NCI-H82 (cell line): ENCODE measurements at regions not wholly inside any gene's neighbourhood (a gene's known extent, or its start where the extent isn't known, plus 50 kb on each side); places are given as distances from the start of the nearest gene placed in this dataset.
"Not testable (repeated sequence)": the region's sequence is repeated elsewhere in the genome, so short reads cannot be mapped to it uniquely, and the experiment has no call there.

Experiments
- DNase-seq: peaks from one replicate; lab custom pipeline; 2025; lab: John Stamatoyannopoulos, UW

DNA sequence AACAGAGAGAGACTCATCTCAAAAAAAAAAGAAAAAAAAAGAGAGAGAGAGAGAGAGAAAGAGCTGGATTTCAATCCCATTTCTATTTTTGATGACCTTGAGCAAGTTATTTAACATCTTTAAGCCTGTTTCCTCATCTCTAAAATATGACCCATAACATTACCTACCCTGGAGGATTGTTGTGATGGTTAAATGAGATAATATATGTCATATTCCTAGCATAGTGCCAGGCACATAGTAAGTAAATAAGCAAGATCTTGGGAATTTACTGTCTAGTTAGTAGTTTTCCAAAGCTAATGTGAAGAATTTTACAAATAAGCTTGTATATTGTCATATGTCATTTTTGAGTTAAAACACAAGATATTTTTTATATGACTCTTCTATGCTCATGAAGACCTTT is 236.5 kb downstream of the PHLDA1 start:
- no peak for DNase-seq

DNA sequence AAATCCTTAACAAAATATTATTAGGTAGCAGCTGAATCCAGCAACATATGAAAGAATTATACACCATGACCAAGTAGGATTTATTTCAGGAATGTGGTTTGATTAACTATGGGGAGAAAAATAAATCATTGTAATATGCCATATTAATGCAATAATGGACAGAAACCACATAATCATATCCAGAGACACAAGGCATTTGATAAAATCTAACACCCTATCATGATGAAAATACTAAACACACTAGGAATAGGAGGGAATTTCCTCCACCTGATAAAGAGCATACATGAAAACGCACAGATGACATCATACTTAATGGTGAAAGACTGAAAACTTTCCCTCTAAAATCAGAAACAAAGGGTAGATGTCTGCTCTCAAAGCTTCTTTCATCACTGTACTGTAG is 238.9 kb downstream of the PHLDA1 start:
- DNase-seq = no peak

DNA sequence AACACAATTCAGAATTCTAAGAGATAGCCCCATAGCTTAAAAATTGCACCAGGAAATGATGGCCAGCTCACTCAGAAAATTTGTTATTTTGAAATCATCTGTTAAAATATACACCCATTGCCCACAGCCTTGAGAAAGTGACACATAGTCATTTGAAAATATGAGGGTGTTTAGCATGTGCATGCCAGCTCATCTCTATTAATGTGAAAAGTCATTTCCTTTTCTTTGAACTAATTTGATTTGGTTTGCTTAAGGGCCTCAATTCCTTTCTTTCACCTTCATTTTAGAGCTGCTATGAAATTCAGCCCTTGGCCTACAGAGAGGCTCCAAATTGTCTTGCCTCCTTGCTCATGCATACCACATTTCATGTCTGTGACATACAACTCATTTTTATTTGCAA is 241.4 kb downstream of the PHLDA1 start:
- no peak for DNase-seq

DNA sequence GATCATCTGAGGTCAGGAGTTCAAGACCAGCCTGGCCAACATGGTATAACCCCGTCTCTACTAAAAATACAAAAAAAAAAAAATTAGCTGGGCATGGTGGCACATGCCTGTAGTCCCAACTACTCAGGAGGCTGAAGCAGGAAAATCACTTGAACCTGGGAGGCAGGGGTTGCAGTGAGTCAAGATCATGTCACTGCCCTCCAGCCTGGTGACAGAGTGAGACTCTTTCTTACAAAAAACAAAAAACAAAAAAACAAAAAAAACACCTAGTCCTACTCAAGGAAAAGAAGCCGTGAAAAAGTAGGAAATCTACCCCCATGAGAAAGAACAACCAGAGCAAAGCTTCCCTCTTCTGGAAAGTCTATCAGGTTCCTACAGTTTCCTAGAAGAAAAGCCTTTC is 244.4 kb downstream of the PHLDA1 start:
- DNase-seq = not testable (repeated sequence)

DNA sequence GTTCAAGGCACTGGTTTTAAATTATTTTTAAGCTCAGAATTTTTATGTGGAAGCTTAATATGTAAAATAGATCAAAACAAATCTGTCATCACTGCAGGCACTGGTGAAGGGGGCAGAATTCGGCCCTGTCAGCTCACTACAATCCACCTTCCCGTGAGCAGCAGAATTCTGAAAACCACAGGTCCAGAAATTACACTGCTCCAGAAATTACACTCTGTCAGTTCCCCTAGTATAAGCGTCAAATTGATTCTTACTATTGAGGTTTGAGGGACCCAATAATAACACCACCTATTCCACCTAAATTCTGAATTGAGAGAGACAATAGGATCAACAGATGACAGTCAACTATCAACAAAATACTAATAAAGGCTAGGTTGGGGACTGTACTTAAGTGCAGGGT is 245.5 kb downstream of the PHLDA1 start:
- DNase-seq = no peak

DNA sequence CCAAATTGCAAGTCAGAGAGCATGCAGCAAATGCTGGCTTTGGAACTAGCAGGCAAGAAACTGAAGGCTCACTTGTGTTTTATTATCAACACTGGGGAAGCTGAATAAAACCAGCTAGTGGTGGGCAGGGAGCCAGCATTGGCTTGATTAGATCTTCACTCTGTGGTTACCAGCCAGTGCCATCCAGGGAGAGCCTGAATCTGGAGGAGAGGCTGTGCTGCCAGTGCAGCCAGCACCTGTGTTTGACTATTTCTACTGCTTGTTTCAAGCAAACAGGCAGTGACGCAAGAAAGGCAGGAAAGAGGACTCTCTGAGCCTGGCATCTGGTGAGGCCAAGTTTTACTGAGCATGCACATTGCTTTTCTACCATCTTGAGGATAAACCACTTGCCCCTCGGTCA is 247.0 kb downstream of the PHLDA1 start:
- no peak for DNase-seq

DNA sequence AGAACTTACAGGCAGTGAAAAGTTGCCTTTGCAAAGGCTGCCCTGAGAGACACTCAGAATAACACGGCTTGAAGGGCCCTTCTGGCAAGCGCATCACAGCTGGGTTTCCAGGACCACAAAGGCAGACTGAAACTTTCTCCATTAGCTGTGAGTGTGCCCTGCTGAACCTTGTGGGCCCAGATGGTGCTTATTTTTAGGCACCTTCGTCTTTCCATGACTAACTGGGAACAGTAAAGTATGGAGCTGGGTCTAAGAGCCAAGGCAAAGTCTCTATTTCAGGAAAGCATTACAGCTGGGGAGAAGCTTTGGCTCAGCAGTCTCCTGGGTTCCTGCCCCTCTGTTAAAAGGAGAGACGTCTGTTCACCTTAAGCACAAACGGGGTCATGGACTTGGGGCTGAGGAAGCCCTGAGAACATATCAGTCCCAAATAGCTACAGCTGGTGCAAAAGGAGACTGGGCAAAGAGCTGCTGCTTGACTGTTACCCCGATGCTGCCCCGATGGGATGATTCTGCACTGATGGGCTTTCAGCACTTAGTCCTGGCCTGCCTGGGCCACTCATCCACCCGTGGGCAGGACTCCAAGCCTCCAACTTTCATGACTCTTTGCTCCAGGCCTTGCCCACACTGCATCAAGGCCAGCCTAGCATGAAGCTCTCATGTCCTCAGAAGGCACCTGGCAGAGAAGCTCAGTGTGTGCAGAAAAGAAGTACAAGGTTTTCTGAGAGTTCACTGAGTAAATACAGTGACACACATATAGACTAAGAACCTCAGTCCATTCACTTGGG is 248.3 kb downstream of the PHLDA1 start:
- no peak for DNase-seq

DNA sequence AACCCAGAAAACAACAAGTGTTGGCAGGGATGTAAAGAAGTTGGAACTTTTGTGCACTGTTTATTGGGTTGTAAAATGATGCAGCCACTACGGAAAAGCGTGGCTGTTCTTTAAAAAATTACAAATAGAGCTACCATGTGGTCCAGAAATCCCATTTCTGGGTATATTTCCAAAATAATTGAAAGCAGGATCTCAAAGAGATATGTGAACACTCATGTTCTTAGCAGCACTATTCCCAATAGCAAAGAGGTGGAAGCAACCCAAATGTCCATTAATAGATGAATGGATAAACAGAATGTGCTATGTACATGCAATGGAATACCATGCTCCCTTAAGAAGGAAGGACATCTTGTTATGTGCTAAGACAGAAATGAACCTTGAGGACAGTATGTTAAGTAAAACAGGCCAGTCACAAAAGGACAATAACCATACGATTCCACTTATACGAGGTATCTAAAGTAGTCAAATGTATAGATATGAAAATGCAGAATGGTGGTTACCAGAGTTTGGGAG is 249.5 kb downstream of the PHLDA1 start:
- DNase-seq = no peak

DNA sequence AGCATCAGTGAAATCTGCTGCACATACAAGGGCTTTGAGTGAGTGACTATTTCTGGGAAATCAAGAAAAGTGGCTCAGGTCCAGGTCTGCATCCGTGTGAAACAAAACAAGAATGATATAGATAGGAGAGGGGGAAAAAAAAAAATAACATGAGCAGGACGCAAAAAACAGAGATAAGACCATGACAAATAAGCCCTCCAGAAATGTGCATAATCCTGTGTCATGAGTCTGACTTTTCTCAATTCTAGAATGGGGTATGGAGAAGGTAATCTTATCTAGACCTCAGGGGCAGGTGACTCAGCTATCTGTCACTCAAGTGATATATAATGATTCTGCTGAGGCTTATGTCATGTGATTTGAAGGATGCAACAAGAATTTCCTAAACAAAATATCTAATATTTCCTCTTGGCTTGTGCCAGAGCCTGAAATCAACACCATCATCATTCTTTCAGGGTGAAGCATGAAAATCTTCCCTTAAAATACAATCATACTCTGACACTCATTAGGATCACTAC is 250.0 kb downstream of the PHLDA1 start:
- DNase-seq = no peak

DNA sequence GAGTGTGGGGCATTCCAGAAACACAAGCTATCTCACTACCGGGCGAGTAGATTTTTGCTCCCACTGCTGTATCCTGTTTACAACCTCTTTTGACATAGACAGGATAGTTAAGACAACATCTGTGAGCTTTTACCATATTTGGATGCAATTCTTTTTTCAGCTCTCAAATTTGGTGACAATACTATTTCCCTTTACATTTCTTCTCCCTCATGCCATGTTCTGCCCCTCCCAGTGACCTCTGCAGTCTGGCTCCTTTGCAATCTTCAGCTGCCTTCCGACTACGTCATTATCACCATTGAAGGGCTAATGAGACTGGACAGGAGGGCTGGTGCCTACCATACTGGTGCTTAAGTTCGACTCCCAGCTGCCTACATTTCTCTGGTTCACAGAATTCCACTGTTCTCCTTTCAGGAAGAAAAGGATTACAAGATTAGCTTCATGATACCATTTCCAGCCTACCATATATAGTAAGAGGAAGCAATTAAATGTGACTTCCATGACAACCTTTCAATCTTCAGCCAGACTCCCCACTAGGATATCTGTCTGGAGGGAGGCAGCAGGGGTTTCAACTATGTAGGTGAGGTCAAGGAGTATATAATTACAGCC is 251.6 kb downstream of the PHLDA1 start:
- peak; percentile 69 for DNase-seq

DNA sequence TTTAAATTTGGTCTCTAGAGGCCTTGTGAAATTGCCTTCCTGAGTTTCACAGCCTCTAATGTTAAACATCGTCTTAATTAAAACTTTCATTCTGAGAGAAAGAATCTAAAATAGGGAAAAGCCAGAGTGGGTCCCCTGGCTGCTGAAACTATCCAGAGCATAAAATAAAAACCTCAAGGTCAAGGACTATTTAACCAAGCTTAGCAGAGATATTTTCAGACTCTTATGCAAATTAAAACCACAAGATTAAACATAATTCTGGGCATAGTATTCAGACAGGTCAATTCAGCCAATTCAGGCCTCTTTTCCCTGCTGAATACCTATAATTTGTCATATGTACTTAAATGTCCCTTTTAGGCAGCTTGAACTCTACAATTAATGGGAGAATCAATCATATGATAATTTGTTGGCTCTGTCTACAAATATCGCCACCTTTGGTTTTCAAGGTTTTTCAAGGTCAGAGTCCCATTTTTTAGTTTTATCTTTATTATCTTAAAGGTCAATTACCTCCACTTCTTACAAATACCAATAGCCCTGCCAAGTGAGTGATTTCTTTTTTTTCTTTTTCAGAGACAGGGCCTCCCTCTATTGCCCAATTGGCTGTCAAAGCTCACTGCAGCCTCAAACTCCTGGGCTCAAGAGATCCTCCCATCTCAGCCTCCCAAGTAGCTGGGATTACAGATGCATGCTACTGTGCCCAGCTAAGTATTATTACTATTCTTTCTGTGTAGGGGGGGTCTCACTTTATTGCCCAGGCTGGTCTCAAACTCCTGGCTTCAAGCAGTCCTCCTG is 257.1 kb downstream of the PHLDA1 start:
- no peak for DNase-seq

DNA sequence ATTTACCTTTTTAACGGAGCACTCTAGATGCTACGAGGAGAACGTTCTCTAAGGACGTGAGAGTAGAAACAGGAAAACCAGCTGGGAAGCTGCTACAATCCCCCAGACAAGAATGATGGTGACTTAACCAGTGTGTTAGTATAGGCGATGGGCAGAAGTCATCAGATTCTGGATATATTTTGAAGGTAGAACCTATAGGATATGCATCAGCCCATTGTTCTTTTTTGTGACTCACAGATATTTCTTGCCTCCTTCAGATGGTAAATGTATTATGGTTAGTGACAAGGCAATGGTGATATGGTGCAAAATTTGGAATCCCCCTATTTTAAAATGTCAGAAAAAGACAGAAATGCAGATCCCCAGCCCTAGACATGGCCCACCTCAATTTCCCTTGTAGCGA is 258.2 kb downstream of the PHLDA1 start:
- DNase-seq = no peak

DNA sequence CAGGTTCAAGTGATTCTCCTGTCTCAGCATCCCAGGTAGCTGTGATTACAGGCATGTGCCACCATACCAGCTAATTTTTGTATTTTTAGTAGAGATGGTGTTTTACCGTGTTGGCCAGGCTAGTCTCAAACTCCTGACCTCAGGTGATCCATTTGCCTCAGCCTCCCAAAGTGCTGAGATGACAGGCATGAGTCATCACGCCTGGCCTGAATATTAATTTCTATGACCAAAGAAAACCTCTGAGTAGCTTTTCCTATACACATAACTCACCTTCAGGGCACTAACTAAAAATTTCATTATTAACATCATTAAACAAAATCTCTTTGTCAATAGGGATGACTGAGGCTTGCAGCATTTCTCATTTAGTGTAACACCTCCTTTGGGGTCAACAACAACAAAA is 259.6 kb upstream of the KRR1 start:
- no peak for DNase-seq

DNA sequence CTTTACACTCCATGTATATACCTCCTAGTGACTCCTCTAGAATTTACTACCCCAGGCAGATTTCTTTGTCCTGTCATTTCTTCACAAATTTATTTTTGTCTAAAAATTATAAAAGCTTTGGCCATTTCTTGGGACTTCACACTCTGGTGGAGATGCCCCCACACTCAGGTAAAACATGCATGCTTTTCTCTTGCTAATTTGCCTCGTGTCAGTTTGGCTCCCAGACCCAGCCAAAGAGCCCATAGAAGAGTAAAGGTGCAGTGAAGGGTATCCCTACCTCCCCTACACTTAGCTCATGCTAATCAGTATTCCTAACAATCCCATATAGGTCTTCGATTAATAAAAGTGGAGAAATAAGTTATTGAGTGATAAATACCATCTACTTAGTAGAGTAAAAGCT is 256.5 kb upstream of the KRR1 start:
- no peak for DNase-seq

DNA sequence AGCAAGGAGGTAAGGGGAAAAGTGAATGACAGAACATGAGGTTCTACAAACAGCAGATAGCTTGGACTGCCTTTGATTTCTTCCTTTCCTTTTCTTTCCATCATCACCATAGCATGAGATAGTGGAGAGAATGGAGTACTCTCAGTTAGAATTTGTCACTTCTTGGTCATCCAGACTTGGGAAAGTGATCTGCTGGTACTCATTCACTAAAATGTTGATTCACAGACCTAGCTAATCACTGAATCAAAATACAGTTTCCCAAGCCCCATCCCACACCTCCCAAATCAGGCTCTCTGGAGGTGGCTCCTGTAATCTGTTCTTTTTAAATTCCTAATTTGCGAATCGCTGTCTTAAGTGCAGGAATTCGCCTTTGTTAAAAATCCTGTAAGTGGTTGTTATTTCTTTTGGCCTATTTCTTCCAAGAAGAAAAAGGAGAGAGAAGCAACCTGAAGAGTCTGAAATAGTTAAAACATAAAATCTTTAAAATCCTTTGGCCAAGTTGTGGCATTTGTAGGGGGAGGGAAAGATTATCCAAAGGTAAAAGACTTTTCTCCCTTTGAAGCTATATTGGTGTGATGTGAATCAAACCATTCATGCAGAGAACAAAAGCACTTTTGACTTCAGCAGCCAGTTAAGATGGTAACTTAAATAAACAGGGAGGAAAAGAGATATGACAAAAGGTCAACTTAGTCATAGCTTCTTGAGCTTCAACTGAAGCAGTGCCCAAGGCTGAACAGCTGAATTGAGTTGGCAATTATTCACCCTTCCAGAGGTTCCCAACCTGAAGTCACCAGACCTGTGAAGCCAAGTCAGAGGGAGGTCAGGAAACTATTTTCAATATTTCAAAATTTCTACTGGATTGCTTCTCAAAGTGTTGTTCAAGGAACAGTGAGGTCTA is 255.1 kb upstream of the KRR1 start:
- no peak for DNase-seq

DNA sequence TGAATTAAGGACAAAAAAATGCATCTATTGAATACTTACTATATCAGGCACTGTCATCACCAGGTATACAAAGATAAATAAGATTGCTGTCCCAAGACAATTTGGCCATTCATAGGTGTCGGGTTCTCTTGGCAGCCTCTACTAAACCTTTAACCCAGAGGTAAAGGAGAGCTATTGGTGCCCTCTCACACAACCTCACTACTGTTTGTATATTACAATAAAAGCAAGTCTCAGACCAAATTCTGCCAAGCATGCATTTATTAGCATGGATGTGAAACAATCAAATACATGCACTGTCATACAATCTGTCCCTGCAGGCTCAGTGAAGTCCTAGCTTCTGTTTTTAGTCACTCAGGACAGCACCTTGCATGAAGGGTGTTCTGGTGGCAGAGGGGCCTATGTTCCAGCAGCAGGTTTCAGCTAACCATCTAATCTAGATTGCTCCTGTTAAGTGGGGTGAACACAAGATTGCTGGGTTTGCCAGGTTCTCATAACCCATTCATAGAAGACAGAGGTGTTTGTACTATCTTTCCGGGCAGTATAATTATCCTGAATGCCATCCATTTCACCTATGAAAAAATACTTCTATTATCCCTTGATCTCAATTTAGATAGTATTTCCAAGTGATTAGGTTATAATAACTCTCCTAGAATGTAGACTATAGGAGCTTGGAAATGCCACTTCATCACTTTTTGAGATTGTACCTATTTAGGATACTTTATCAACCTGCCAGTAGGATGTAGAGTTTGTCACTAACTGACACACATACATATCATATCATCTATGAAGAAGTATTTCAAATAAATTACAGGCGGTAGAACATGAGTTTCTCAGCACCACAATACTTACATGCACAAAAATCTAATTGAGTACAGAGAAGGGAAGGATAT is 254.0 kb upstream of the KRR1 start:
- DNase-seq = no peak

DNA sequence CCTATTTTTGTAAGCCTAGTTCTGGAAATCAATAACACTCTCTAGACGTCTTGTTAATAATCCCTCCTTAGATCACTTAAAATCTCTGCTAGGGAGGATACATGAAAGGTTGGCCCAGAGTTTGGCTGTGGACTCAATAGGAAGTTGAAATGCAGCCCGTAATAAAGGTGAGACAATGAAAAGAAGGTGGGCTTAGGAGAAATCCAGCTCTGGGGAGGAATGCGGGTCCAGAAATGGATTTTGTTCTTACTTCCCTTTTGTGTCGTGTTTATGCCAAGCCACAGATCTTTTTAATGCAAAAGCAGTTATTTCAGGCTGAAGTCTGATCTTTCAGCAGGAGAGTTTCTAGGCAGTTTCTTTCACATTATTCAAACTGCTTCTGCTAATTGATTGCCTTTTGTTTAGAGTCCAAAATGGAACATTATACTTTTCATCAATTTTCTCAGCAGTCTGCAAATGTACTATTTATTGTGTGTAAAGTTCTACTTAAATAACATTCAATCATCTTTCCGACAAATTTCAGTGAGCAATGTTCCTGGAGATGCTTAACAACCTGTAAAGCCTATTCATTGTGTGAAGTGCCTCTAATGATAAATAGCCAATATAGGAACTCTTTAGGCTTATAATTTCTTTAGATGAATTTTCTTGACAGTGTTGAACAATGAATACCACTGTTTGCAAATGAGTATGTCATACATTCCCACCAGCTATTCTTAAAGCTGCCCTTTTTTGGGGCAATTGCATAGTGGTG is 252.9 kb upstream of the KRR1 start:
- DNase-seq = no peak

DNA sequence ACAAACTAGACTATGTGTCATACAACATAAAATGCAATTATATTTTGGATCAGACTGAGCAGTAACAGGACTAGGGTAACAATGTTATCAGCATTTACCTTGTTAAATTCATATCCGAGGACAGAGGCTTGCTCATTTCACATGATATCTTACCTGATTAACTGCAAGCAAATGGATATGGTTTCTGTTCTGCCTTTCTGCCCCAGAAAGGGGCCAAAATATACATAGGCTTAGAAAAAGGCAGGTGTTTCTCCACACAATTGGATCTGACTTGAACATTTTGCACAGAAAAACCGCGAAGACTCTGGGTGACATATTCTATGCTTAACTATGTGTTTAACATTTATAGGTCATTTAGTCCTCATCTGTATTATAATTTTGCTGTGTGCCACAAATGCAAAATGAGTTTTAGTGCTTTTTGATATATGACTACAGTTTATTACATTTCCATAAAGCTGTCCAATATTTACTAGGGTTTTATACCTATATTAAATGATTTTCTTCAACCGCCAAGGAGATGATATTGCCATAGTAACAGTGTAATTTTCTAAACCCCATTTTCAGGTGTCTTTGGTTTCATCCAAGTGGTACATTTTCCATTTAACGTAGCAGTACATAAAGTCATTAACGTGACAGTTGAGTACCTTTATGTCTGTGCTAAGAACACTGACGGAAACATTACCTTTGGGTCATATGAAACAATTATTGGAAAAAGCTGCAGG is 249.3 kb upstream of the KRR1 start:
- no peak for DNase-seq
